SU-DHL-6 (cell line): ENCODE measurements at regions not wholly inside any gene's neighbourhood (a gene's known extent, or its start where the extent isn't known, plus 50 kb on each side); places are given as distances from the start of the nearest gene placed in this dataset.

Source experiments
- EZH2phosphoT487 ChIP-seq: fragments of 200-600 bp; sonication (generic), shearing (Covaris generic); conservative IDR thresholded peaks from 2 replicates; pipeline ENCODE4 v1.6.1; 2018; ENCODE audit warnings: mild to moderate bottlenecking, antibody characterized with exemption, low read length, moderate library complexity, mixed read lengths
- TF ChIP-seq, protein P1 (sequence below): fragments of 200-600 bp; sonication (generic); IDR thresholded peaks from one replicate; pipeline ENCODE4 v1.5.1; 2017; ENCODE audit warnings: antibody characterized with exemption, mild to moderate bottlenecking, low read length, moderate library complexity; ENCODE audit not compliant: insufficient read depth, poor library complexity, severe bottlenecking

- TF ChIP-seq, protein P1, sequence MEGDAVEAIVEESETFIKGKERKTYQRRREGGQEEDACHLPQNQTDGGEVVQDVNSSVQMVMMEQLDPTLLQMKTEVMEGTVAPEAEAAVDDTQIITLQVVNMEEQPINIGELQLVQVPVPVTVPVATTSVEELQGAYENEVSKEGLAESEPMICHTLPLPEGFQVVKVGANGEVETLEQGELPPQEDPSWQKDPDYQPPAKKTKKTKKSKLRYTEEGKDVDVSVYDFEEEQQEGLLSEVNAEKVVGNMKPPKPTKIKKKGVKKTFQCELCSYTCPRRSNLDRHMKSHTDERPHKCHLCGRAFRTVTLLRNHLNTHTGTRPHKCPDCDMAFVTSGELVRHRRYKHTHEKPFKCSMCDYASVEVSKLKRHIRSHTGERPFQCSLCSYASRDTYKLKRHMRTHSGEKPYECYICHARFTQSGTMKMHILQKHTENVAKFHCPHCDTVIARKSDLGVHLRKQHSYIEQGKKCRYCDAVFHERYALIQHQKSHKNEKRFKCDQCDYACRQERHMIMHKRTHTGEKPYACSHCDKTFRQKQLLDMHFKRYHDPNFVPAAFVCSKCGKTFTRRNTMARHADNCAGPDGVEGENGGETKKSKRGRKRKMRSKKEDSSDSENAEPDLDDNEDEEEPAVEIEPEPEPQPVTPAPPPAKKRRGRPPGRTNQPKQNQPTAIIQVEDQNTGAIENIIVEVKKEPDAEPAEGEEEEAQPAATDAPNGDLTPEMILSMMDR = no peak
- TF ChIP-seq EZH2phosphoT487 = no peak
These were observed 328.5 kb upstream of the GALNTL6 start for GRCh38 chr4:171484681-171485080.
